GM18907 (cell line): ENCODE measurements at regions not wholly inside any gene's neighbourhood (a gene's known extent, or its start where the extent isn't known, plus 50 kb on each side); places are given as distances from the start of the nearest gene placed in this dataset.
"Not testable (repeated sequence)": the region's sequence is repeated elsewhere in the genome, so short reads cannot be mapped to it uniquely, and the experiment has no call there.

Source experiments
- ATAC-seq: cut with Tn5 transposase; IDR thresholded peaks from one replicate; pipeline ENCODE4 v1.9.1; 2021; ENCODE audit warnings: mild to moderate bottlenecking, moderate library complexity; ENCODE audit not compliant: unreplicated experiment

- not testable (repeated sequence) for ATAC-seq
These were observed 736.5 kb upstream of the PCDH15 start for GRCh38 chr10:55537497-55537896.

DNA sequence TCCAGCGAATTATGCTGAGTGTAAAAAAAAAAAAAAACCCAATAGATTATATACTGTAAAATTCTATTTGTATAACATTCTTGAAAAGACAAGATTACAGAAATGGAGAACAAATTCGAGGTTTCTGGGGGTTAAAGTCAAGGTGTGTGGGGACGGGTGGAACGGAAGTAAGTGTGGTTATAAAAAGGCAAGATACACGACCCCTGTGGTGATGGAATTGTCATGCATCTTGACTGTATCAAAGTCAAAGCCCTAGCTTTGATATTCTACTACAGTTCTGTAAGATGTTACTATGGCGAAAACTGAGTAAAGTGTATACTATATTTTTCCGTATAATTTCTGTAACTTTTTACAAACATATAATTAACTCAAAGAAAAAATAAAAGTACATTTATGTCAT, 718.2 kb upstream of the PCDH15 start:
- no peak for ATAC-seq

GRCh38 chr10:55518416-55518815, 717.4 kb upstream of the PCDH15 start:
- ATAC-seq, result not testable (repeated sequence)

GRCh38 chr10:55509168-55509567, 708.1 kb upstream of the PCDH15 start:
- ATAC-seq, result no peak

- no peak for ATAC-seq
These were observed 700.0 kb upstream of the PCDH15 start for GRCh38 chr10:55500931-55501559.

- ATAC-seq, result no peak
These were observed 697.0 kb upstream of the PCDH15 start for GRCh38 chr10:55497893-55498499.

DNA sequence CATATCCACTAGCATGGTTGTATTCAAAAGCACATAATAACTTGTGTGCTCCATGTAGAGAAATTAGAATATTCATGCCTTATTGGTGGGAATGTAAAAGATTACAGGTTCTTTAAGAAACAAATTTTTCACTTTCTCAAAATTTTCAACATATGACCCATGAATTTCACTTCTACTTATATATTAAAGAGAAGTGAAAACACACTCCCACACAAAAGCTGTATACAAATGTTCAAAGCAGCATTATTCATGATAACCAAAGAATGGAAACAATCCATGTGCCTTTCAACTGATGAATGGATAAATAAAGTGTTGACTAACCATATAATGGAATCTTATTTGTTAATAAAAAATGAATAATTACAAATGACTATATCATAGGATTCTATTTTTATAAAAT, 694.5 kb upstream of the PCDH15 start:
- ATAC-seq, result no peak

DNA sequence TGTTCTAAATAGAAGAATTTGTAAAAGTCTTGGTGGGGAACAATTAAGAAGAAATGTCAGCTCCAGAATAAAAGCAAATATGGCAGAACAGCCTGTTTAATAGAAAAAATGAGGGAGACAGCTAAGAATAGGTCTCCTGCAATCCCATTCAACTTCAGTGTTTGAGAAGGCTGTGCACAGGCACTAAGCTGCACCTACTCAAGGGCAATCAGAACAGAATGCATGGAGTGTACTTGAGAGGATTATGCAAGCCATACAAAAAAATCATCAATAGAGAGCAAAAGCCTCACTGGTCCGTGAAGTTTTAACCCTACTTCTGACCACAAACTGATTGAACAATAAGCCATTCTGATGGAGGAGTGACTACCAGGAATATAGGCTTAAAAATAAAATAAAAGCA, 690.7 kb upstream of the PCDH15 start:
- no peak for ATAC-seq

DNA sequence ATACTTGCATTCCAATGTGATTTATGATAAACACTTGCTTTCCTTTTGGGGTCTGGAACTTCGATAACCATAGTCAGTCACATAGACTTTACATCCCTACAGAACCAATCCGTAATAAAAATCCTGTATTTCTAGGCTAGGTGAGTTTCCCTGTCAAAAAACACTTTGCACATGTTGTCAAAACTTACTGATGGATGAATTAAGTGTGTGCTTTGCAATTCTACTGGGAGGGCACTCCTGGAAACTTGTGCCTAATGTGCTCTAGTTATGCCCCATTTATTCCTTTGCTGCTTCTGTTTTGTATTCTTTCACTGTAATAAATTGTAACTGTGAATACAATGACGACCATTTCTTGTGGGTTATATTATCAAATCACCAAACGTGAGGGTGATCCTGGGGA, 684.8 kb upstream of the PCDH15 start:
- no peak for ATAC-seq

- ATAC-seq, result no peak
These were observed 675.1 kb upstream of the PCDH15 start for GRCh38 chr10:55476129-55476528.

- ATAC-seq, result no peak
These were observed 673.2 kb upstream of the PCDH15 start for GRCh38 chr10:55474258-55474657.

GRCh38 chr10:55470840-55471239, 669.8 kb upstream of the PCDH15 start:
- no peak for ATAC-seq

GRCh38 chr10:55466806-55467504, 665.9 kb upstream of the PCDH15 start:
- ATAC-seq, result no peak

DNA sequence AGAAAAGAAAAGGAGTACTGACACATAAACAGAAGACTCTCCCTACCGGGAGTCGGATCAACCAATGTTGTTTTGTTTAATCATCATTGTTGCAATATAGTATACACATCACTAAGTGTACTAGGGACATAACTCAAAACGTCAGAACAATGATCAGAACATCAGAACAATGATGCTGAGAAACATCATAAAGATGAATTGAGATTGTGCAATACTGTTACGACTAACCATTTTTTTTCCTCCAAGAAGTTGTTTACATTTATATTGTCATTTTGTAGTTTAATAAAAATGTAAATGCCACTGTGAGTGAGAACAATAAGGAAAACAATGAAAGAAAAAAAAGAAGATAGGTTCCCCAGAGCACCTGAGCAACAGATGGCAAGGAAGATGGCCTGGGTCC, 663.1 kb upstream of the PCDH15 start:
- no peak for ATAC-seq

GRCh38 chr10:55460008-55460407, 659.0 kb upstream of the PCDH15 start:
- no peak for ATAC-seq

DNA sequence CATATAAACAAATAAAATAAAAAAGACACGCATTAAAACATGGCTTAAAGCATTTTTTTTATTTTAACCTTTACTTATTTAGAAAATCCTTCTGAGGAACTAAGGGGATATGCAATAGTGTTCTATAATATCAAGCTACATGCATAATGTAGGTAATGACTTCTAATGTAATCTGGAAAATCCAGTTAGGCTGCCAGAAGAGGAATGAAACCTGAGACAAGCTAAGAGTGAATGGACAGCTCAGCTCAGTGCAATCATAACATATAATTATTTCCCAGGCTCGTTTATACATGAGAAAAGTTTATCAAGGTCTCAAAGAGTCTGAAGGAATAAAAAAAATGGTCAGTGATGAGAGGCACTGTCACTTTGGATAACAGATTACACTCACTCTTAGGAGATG, 649.0 kb upstream of the PCDH15 start:
- ATAC-seq, result no peak

GRCh38 chr10:55446441-55447002, 645.5 kb upstream of the PCDH15 start:
- no peak for ATAC-seq

GRCh38 chr10:55441777-55442176, 640.7 kb upstream of the PCDH15 start:
- no peak for ATAC-seq

DNA sequence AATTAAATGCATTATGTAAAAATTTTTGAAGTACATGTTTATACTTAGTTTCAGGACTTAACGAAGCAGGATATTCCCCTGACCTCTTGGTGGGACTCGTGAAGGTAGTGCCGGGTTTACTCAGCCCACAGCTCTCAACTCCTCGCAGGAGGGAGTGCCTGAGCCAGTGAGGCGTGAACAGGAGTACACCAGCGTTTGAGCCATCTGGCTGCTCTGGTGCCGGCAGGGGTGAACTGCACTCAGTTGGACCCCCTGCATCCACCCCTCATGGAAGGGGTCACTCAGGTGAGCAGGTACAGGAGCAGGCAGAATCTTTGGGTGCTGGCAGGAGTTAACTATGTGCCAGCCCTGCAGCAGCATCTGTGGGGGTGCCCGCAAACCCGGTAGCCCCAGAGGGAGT, 625.1 kb upstream of the PCDH15 start:
- ATAC-seq, result no peak

GRCh38 chr10:55410415-55410885, 609.4 kb upstream of the PCDH15 start:
- ATAC-seq, result no peak

GRCh38 chr10:55404094-55404493, 603.1 kb upstream of the PCDH15 start:
- ATAC-seq, result no peak
